GM18511 (cell line): ENCODE measurements at regions not wholly inside any gene's neighbourhood (a gene's known extent, or its start where the extent isn't known, plus 50 kb on each side); places are given as distances from the start of the nearest gene placed in this dataset.
"Not testable (repeated sequence)": the region's sequence is repeated elsewhere in the genome, so short reads cannot be mapped to it uniquely, and the experiment has no call there.

ENCODE experiments used
- ATAC-seq: cut with Tn5 transposase; IDR thresholded peaks from one replicate; pipeline ENCODE4 v1.9.1; 2021; ENCODE audit warnings: mild to moderate bottlenecking, moderate library complexity; ENCODE audit not compliant: unreplicated experiment

GRCh38 chr9:13823026-13823425, 490.9 kb downstream of the NFIB start:
- no peak for ATAC-seq

- no peak for ATAC-seq
Observed at GRCh38 chr9:13817754-13818278, 496.1 kb downstream of the NFIB start.

GRCh38 chr9:13816837-13817236, 497.1 kb downstream of the NFIB start:
- ATAC-seq, result no peak

- no peak for ATAC-seq
Observed at GRCh38 chr9:13814647-13815400, 499.1 kb downstream of the NFIB start.

- ATAC-seq, result no peak
Observed at GRCh38 chr9:13811876-13812275, 502.1 kb downstream of the NFIB start.

- ATAC-seq, result no peak
Observed at GRCh38 chr9:13810510-13810909, 503.4 kb downstream of the NFIB start.

GRCh38 chr9:13809401-13809800, 504.5 kb downstream of the NFIB start:
- no peak for ATAC-seq

GRCh38 chr9:13807118-13807517, 506.8 kb downstream of the NFIB start:
- ATAC-seq, result no peak

- no peak for ATAC-seq
Observed at GRCh38 chr9:13806714-13807113, 507.2 kb downstream of the NFIB start.

GRCh38 chr9:13805546-13805945, 508.4 kb downstream of the NFIB start:
- ATAC-seq, result no peak

- ATAC-seq, result no peak
Observed at GRCh38 chr9:13804532-13804931, 509.4 kb downstream of the NFIB start.

- no peak for ATAC-seq
Observed at GRCh38 chr9:13800776-13801175, 513.2 kb downstream of the NFIB start.

- ATAC-seq, result not testable (repeated sequence)
Observed at GRCh38 chr9:13797701-13798100, 516.2 kb downstream of the NFIB start.

- ATAC-seq, result no peak
Observed at GRCh38 chr9:13791816-13792215, 512.3 kb upstream of the MPDZ start.

GRCh38 chr9:13790055-13790454, 510.6 kb upstream of the MPDZ start:
- no peak for ATAC-seq

- no peak for ATAC-seq
Observed at GRCh38 chr9:13787234-13787833, 507.8 kb upstream of the MPDZ start.

- no peak for ATAC-seq
Observed at GRCh38 chr9:13786711-13787110, 507.2 kb upstream of the MPDZ start.

- ATAC-seq, result no peak
Observed at GRCh38 chr9:13786131-13786530, 506.6 kb upstream of the MPDZ start.

- no peak for ATAC-seq
Observed at GRCh38 chr9:13779106-13779505, 499.6 kb upstream of the MPDZ start.

GRCh38 chr9:13778631-13779030, 499.1 kb upstream of the MPDZ start:
- ATAC-seq, result no peak

GRCh38 chr9:13770956-13771355, 491.5 kb upstream of the MPDZ start:
- no peak for ATAC-seq

GRCh38 chr9:13769641-13770040, 490.1 kb upstream of the MPDZ start:
- no peak for ATAC-seq
